Spleen (tissue), 11 donors: ENCODE measurements at regions not wholly inside any gene's neighbourhood (a gene's known extent, or its start where the extent isn't known, plus 50 kb on each side); places are given as distances from the start of the nearest gene placed in this dataset.

Experiments used
- DNase-seq: peaks from one replicate; pipeline ENCODE4 v3.0.0-alpha.2; 2020
- H3K27ac ChIP-seq, 8 donors: fragments of 200-600 bp; sonication (generic) in 7 of 8; 1 replicate in 4 of 8; 2 replicates in 4 of 8; pipeline versions ENCODE4 v1.5.0 to v1.8.0; 2016 to 2021; ENCODE audit warnings: inconsistent platforms in 4 of 8, mild to moderate bottlenecking in 4 of 8, moderate library complexity in 1 of 8
- H3K27me3 ChIP-seq, 7 donors: fragments of 200-600 bp; sonication (generic) in 6 of 7; replicated peaks in 1 of 7; 1 replicate in 4 of 7; 2 replicates in 3 of 7; pipeline versions ENCODE4 v1.5.0 to v1.8.0; 2016 to 2021; ENCODE audit warnings: inconsistent platforms in 3 of 7, mild to moderate bottlenecking in 1 of 7
- H3K36me3 ChIP-seq, 6 donors: fragments of 200-600 bp; sonication (generic) in 5 of 6; 1 replicate in 4 of 6; 2 replicates in 2 of 6; pipeline versions ENCODE4 v1.5.0 to v1.8.0; 2016 to 2021; ENCODE audit warnings: inconsistent platforms in 2 of 6
- H3K4me1 ChIP-seq, 6 donors: fragments of 200-600 bp; sonication (generic) in 5 of 6; 1 replicate in 3 of 6; 2 replicates in 3 of 6; pipeline versions ENCODE4 v1.5.0 to v1.8.0; 2016 to 2021; ENCODE audit warnings: inconsistent platforms in 3 of 6
- H3K4me3 ChIP-seq, 8 donors: fragments of 200-600 bp; sonication (generic) in 7 of 8; 1 replicate in 4 of 8; 2 replicates in 4 of 8; pipeline versions ENCODE4 v1.5.0 to v1.8.0; 2016 to 2021; ENCODE audit warnings: inconsistent platforms in 4 of 8, mild to moderate bottlenecking in 4 of 8, moderate library complexity in 2 of 8
- H3K9me3 ChIP-seq, 8 donors: fragments of 200-600 bp; sonication (generic) in 7 of 8; 1 replicate in 4 of 8; 2 replicates in 4 of 8; pipeline versions ENCODE4 v1.5.0 to v1.8.0; 2016 to 2021; ENCODE audit warnings: inconsistent platforms in 4 of 8
- CTCF ChIP-seq, 11 experiments: fragments of 200-600 bp in 7 of 11; fragments of 450-650 bp in 4 of 11; sonication (generic) in 4 of 11; IDR thresholded peaks in 8 of 11; conservative IDR thresholded peaks in 3 of 11; 1 replicate in 7 of 11; 2 replicates in 4 of 11; pipeline versions ENCODE4 v1.4.0 to v1.8.0; 2016 to 2021; ENCODE audit warnings: antibody characterized with exemption in 11 of 11, inconsistent platforms in 4 of 11, mild to moderate bottlenecking in 1 of 11
- POLR2A ChIP-seq, 3 donors: fragments of 450-650 bp; IDR thresholded peaks; one replicate each; pipeline ENCODE4 v1.5.1; 2017; ENCODE audit warnings: antibody characterized with exemption in 3 of 3, mild to moderate bottlenecking in 1 of 3
- POLR2AphosphoS5 ChIP-seq, 3 donors: sonication (generic); formaldehyde crosslinking; IDR thresholded peaks; one replicate each; pipeline ENCODE4 v1.5.1; 2017; ENCODE audit warnings: antibody characterized with exemption in 3 of 3
- WGBS, 5 donors: extraction: QIAGEN DNeasy Blood & Tissue Kit in 3 of 5; methylation state at CpG; one replicate each; pipeline versions ENCODE4 v1.1.5 to v1.1.7; 2013 to 2018; 5-methylcytosine and 5-hydroxymethylcytosine counted together
- intact Hi-C: fragments of 100-400 bp; cut with DNase I; formaldehyde crosslinking; loops from one replicate; pipeline ENCODE4 v1.15.0; 2023; ENCODE audit warnings: low total_unique reads
- donor health status: healthy with polysubstance abuse.
- donor health status: DM: no; HTN: no; CAD: no; lungs with moderate emphysema.
- donor health status: DM: no; HTN: no; CAD: no.
- donor health status: Bipolar disorder and iron deficiency.
- donor health status: healthy.
- donor health status: DM: no; HTN: no; CAD: no.
- donor health status: DM: yes; HTN: yes; CAD: no.

GRCh38 chr10:127619546-127620325 lies 70.6 kb downstream of the NPS start:
- Histone ChIP-seq H3K27me3 (peaks cover 0 to 5% (median 0%) of the 10 kb centered on the region in 7 donors), H3K27ac (no peak overlapping the region), H3K36me3 (no peaks in the 10 kb centered on the region), H3K4me1 (no peaks in the 10 kb centered on the region), H3K9me3 (peaks cover 0 to 5% (median 1%) of the 10 kb centered on the region in 8 donors), H3K4me3 (no peak overlapping the region)
- intact Hi-C loops, result no loop called here
- no peak for DNase-seq
- TF ChIP-seq POLR2AphosphoS5 (IDR thresholded peaks at IDR 0.05) (no peak), CTCF (IDR thresholded peaks at IDR 0.05 in 8 of 11, conservative IDR thresholded peaks at IDR 0.05 in 3 of 11) (no peak), POLR2A (IDR thresholded peaks at IDR 0.05) (no peak)
- 59 to 83% (median 75%) methylated on average over 5 of the region's 5 CpGs for WGBS, 5 donors

GRCh38 chr10:127635882-127636281 lies 86.8 kb downstream of the NPS start:
- Histone ChIP-seq H3K4me1 (no peaks in the 10 kb centered on the region), H3K9me3 (peaks cover 6 to 62% (median 46%) of the 10 kb centered on the region in 8 donors), H3K27ac (no peak overlapping the region), H3K36me3 (no peaks in the 10 kb centered on the region), H3K4me3 (no peak overlapping the region), H3K27me3 (peaks cover 0 to 9% (median 0%) of the 10 kb centered on the region in 7 donors)
- 92 to 98% (median 97%) methylated on average over 2 of the region's 2 CpGs for WGBS, 5 donors
- TF ChIP-seq POLR2AphosphoS5 (IDR thresholded peaks at IDR 0.05), result no peak
- no peak for TF ChIP-seq CTCF (IDR thresholded peaks at IDR 0.05 in 8 of 11, conservative IDR thresholded peaks at IDR 0.05 in 3 of 11)
- TF ChIP-seq POLR2A (IDR thresholded peaks at IDR 0.05), result no peak
- DNase-seq, result no peak
- intact Hi-C loops, result no loop called here

GRCh38 chr10:127648885-127649284 lies 88.1 kb upstream of the FOXI2 start:
- TF ChIP-seq POLR2A (IDR thresholded peaks at IDR 0.05), result no peak
- TF ChIP-seq POLR2AphosphoS5 (IDR thresholded peaks at IDR 0.05), result no peak
- TF ChIP-seq CTCF (IDR thresholded peaks at IDR 0.05 in 8 of 11, conservative IDR thresholded peaks at IDR 0.05 in 3 of 11), result no peak
- no peak for DNase-seq
- 82 to 88% (median 84%) methylated on average over 3 of the region's 3 CpGs for WGBS, 5 donors
- H3K4me3 ChIP-seq, result no peak overlapping the region
- intact Hi-C loops, result no loop called here
- H3K27me3 ChIP-seq, result no peaks in the 10 kb centered on the region
- H3K36me3 ChIP-seq, result no peaks in the 10 kb centered on the region
- H3K27ac ChIP-seq, result no peak overlapping the region
- no peaks in the 10 kb centered on the region for H3K9me3 ChIP-seq
- H3K4me1 ChIP-seq, result no peaks in the 10 kb centered on the region

- Histone ChIP-seq H3K27me3 (no peaks in the 10 kb centered on the region), H3K9me3 (no peaks in the 10 kb centered on the region), H3K4me3 (no peak overlapping the region), H3K36me3 (no peaks in the 10 kb centered on the region), H3K4me1 (no peaks in the 10 kb centered on the region), H3K27ac (no peak overlapping the region)
- 47 to 59% (median 48%) methylated on average over 6 of the region's 6 CpGs for WGBS, 5 donors
- TF ChIP-seq CTCF (IDR thresholded peaks at IDR 0.05 in 8 of 11, conservative IDR thresholded peaks at IDR 0.05 in 3 of 11) (no peak), POLR2A (IDR thresholded peaks at IDR 0.05) (no peak), POLR2AphosphoS5 (IDR thresholded peaks at IDR 0.05) (no peak)
- DNase-seq, result no peak
- intact Hi-C loops, result no loop called here
These were observed 87.3 kb upstream of the FOXI2 start for GRCh38 chr10:127649642-127650041.
